ENCODE measurements at regions not wholly inside any gene's neighbourhood (a gene's known extent, or its start where the extent isn't known, plus 50 kb on each side); places are given as distances from the start of the nearest gene placed in this dataset.

- DNase-seq = no peak
Observed at GRCh38 chr2:23066686-23067085, 318.3 kb upstream of the KLHL29 start.

- no peak for DNase-seq
Observed at GRCh38 chr2:23069156-23069555, 315.8 kb upstream of the KLHL29 start.

- no peak for DNase-seq
Observed at GRCh38 chr2:23069923-23070322, 315.1 kb upstream of the KLHL29 start.

GRCh38 chr2:23073056-23073455 lies 311.9 kb upstream of the KLHL29 start:
- DNase-seq = no peak

- no peak for DNase-seq
Observed at GRCh38 chr2:23073671-23074070, 311.3 kb upstream of the KLHL29 start.

- no peak for DNase-seq
Observed at GRCh38 chr2:23077596-23077995, 307.4 kb upstream of the KLHL29 start.

DNA sequence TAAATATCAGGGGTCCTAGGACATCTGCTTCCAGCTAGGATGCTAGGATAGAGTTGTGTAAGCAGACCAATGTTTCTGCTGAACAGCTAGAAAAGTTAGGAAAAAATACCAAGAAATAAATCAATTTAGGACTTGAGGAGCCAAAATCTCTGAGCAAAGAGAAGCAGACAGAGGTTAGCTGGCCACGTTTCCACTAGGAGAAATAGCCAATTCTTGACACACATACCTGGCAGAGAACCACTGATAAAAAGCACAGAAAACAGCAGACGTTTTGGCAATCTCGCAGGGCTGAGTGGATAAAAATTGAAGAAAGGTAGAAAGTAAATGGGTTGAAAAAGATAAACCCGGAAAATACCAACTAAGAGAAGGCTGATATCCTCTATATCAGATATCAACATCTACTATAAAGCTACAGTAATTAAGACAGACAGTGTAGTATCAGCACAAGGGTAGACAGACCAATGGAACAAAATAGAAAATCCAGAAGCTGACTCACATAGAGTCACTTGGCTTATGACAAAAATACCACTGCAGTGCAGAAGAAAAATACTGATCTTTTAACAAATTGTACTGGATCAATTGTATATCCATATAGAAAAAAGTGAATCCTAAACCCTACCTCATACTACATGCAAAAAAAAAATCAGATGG lies 306.1 kb upstream of the KLHL29 start:
- DNase-seq = no peak

- DNase-seq = no peak
Observed at GRCh38 chr2:23083966-23084365, 301.0 kb upstream of the KLHL29 start.

GRCh38 chr2:23091019-23091418 lies 294.0 kb upstream of the KLHL29 start:
- no peak for DNase-seq

DNA sequence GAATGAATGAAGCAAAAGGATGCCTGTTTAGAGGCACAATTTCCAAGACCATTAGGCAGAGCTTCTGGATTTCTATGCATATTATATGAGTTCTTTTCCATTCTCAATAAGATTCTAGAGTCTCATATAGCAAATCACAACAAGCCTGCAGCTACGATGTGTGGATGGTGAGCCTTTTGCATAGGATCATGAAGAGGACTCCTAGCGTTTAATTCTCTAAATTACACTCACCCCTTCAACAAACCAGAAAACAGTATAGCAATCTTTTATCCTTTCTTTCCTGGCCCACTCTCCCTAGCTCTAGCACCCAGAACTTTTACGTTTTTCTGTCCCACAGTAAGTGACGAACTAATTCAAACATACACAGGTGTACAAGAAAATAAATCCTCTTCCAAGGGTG lies 293.1 kb upstream of the KLHL29 start:
- no peak for DNase-seq

- DNase-seq = no peak
Observed at GRCh38 chr2:23092831-23093230, 292.1 kb upstream of the KLHL29 start.

GRCh38 chr2:23093513-23093912 lies 291.5 kb upstream of the KLHL29 start:
- DNase-seq = peak; percentile 55

GRCh38 chr2:23096906-23097602 lies 287.9 kb upstream of the KLHL29 start:
- no peak for DNase-seq

- DNase-seq = peak; percentile 91
Observed at GRCh38 chr2:23100406-23100805, 284.6 kb upstream of the KLHL29 start.

DNA sequence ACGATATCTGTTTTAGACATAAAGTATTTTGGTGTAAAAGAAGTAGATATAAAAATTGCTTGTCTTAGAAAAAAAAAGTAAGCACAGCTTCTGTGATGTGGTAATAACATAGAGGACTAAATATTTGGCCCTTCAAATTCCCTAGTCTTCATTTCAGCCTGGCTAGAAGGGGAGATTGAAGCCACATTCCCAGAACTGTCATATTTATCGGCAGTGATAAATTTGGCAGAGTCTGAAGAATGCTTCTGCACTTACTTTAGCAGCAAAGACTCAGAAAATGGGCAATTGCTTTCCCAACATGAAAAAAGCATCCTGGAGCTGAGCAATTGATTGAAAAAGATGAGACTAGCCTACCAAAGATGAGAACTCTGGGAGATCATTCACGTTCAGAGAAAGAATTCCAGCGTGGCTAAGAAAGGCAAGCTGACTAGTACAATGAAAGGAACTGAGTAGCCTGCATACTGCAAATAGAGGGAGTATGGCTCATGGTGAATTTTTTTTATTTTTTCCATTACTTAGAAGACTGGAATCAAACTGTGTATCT lies 278.7 kb upstream of the KLHL29 start:
- DNase-seq = no peak

DNA sequence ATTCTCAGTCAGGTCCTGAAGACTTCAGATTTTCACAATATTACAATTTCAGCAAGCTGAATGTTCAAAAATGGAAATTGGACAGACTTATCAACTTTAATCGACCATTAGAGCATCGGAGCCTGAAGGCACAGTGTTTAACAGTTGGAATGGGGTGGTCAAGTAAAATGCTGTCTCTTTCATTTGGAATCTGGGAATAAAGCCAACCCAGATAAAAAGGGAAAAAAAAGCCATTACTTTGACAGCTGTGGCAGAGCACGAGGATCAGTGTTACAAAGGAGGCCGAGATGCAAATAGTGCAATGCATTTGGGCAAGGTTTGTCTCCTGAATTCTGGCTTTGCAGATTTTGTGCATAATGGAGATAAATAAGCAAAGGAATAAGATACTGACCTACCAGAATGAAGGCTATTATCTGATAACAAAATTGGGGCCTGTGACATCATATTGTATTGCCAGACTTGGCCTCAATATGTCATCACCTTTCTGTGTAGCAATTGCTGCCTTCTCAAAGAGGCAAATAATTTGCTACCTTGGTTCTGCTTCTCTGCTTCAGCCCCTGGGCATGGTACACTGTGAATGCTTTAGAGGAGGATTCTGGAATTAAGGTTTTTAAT lies 277.5 kb upstream of the KLHL29 start:
- peak; percentile 54 for DNase-seq

GRCh38 chr2:23111263-23111662 lies 273.7 kb upstream of the KLHL29 start:
- no peak for DNase-seq

- no peak for DNase-seq
Observed at GRCh38 chr2:23112517-23112916, 272.5 kb upstream of the KLHL29 start.

DNA sequence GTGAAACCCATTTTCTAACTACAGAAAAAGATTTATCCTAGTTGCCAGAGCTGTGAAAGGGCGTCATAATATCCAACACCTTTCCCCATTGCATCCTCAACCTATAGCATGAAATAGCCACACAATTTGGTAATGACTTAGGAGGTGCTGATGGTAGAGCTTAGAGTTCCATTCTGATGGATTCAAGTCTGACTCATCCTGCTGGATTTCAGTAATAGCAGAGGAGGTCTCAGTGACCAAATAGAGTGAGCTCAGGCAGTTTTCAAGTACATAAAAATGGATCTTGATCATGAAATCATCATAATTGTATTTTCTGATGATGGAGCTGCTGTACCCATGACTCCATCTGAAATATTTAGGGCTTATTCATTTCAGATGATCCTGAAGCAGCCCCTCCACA lies 270.7 kb upstream of the KLHL29 start:
- no peak for DNase-seq

DNA sequence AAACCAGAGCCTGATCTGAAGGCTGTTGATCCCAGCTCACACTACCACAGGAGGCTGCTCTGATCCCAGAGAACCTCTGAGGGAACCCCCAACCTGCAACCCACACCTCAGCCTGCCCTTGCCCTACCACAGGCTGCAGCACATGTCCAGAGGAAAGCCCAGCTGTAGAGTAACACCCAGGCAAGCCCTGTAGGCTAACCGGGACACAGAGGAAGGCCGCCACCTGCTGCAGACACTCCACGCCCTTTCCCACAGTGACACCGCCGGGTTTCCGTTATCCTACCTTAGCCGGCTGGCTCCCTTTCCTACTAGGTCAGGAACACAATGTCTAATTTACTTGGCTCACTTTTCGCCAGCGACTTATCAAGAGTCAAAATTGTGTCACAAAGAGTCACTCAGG lies 266.7 kb upstream of the KLHL29 start:
- DNase-seq = no peak

DNA sequence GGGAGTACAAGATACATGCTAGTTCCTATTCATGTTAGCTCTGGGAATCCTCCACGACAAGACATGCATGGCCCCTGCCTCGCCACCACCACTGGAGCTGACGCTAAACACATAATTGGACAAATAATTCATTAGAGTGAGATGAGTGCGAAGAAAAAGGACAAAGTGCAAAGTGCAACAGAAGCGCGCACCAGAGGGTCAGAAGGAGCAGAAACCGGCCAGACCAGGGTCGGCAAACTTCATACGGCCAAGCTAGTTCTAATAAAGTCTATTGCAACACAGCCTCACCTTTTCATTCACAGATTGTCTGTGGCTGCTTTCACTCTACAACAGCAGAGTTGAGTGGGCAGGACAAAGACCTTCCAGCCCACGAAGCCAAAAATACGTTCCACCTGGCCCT lies 266.1 kb upstream of the KLHL29 start:
- no peak for DNase-seq

GRCh38 chr2:23120161-23120560 lies 264.8 kb upstream of the KLHL29 start:
- DNase-seq = no peak

GRCh38 chr2:23121968-23122648 lies 262.9 kb upstream of the KLHL29 start:
- no peak for DNase-seq

Data from NCI-H446 treated with DMSO at 0.1 percent for 48 hours (cell line).